ENCODE measurements at regions not wholly inside any gene's neighbourhood (a gene's known extent, or its start where the extent isn't known, plus 50 kb on each side); places are given as distances from the start of the nearest gene placed in this dataset.

GRCh38 chr3:13141991-13142412 lies 68.8 kb upstream of the IQSEC1 start:
- intact Hi-C loops (cut with DNase I; ENCODE audit: low total_unique reads), result no loop called here
- peaks cover 0 to 11% (median 0%) of the 10 kb centered on the region in 3 donors for H3K27me3 ChIP-seq
- no peaks in the 10 kb centered on the region for H3K36me3 ChIP-seq
- H3K27ac ChIP-seq, result no peak overlapping the region
- WGBS, 5 donors, result 10 to 22% (median 16%) methylated on average over 6 to 8 of the region's 8 CpGs
- no peaks in the 10 kb centered on the region for H3K9me3 ChIP-seq
- H3K4me1 ChIP-seq, result no peaks in the 10 kb centered on the region
- no peak for TF ChIP-seq EP300 (IDR thresholded peaks at IDR 0.05)
- TF ChIP-seq CTCF (IDR thresholded peaks at IDR 0.05), result no peak
- no peak for TF ChIP-seq POLR2AphosphoS5 (IDR thresholded peaks at IDR 0.05)
- no peak for TF ChIP-seq POLR2A (IDR thresholded peaks at IDR 0.05)
- H3K4me3 ChIP-seq, result no peak overlapping the region
- DNase-seq, result peak in 1 of 2 donors; percentile 81

GRCh38 chr3:13141183-13141582 lies 68.0 kb upstream of the IQSEC1 start:
- Histone ChIP-seq H3K27me3 (peaks cover 0 to 11% (median 0%) of the 10 kb centered on the region in 3 donors), H3K27ac (no peak overlapping the region), H3K4me3 (no peak overlapping the region), H3K4me1 (no peaks in the 10 kb centered on the region), H3K9me3 (no peaks in the 10 kb centered on the region), H3K36me3 (no peaks in the 10 kb centered on the region)
- WGBS, 5 donors, result 80 to 94% (median 88%) methylated on average over 7 of the region's 7 CpGs
- intact Hi-C loops (cut with DNase I; ENCODE audit: low total_unique reads), result no loop called here
- TF ChIP-seq POLR2AphosphoS5 (IDR thresholded peaks at IDR 0.05), result no peak
- TF ChIP-seq EP300 (IDR thresholded peaks at IDR 0.05), result no peak
- TF ChIP-seq CTCF (IDR thresholded peaks at IDR 0.05), result no peak
- TF ChIP-seq POLR2A (IDR thresholded peaks at IDR 0.05), result no peak
- no peak for DNase-seq

GRCh38 chr3:13140596-13140995 lies 67.4 kb upstream of the IQSEC1 start:
- peaks cover 0 to 17% (median 0%) of the 10 kb centered on the region in 3 donors for H3K27me3 ChIP-seq
- no peak overlapping the region for H3K4me3 ChIP-seq
- DNase-seq, result no peak
- H3K36me3 ChIP-seq, result no peaks in the 10 kb centered on the region
- no peak overlapping the region for H3K27ac ChIP-seq
- no peak for TF ChIP-seq POLR2AphosphoS5 (IDR thresholded peaks at IDR 0.05)
- TF ChIP-seq POLR2A (IDR thresholded peaks at IDR 0.05), result no peak
- no peak for TF ChIP-seq EP300 (IDR thresholded peaks at IDR 0.05)
- TF ChIP-seq CTCF (IDR thresholded peaks at IDR 0.05), result no peak
- WGBS, 5 donors, result 78 to 99% (median 92%) methylated on average over 5 to 7 of the region's 7 CpGs
- H3K9me3 ChIP-seq, result no peaks in the 10 kb centered on the region
- intact Hi-C loops (cut with DNase I; ENCODE audit: low total_unique reads), result no loop called here
- H3K4me1 ChIP-seq, result no peaks in the 10 kb centered on the region

- 74 to 86% (median 82%) methylated on average over 4 of the region's 4 CpGs for WGBS, 5 donors
- TF ChIP-seq POLR2A (IDR thresholded peaks at IDR 0.05) (no peak), POLR2AphosphoS5 (IDR thresholded peaks at IDR 0.05) (no peak), CTCF (IDR thresholded peaks at IDR 0.05) (no peak), EP300 (IDR thresholded peaks at IDR 0.05) (no peak)
Observed at GRCh38 chr3:13139471-13140065, 66.3 kb upstream of the IQSEC1 start.

More at GRCh38 chr3:13139471-13140065, 66.3 kb upstream of the IQSEC1 start:
- no peak for DNase-seq
- Histone ChIP-seq H3K27ac (no peak overlapping the region), H3K9me3 (no peaks in the 10 kb centered on the region), H3K36me3 (no peaks in the 10 kb centered on the region), H3K27me3 (peaks cover 0 to 24% (median 0%) of the 10 kb centered on the region in 3 donors), H3K4me1 (no peaks in the 10 kb centered on the region), H3K4me3 (no peak overlapping the region)
- intact Hi-C loops (cut with DNase I; ENCODE audit: low total_unique reads), result no loop called here

All from stomach (tissue), 8 donors.